GM12878 (cell line): ENCODE measurements at regions not wholly inside any gene's neighbourhood (a gene's known extent, or its start where the extent isn't known, plus 50 kb on each side); places are given as distances from the start of the nearest gene placed in this dataset.

ENCODE experiments used
- ATAC-seq: fragments of 200-7000 bp; cut with Tn5 transposase; 3 replicates; pipeline ENCODE4 v1.9.1; 2020; ENCODE audit warnings: mild to moderate bottlenecking, moderate library complexity
- BruUV-seq: library from RNA; stranded (reverse); fragments of 400-500 nt; replicated peaks from 2 replicates; lab custom pipeline; 2021; lab: Mats Ljungman, UMichigan
- CTCF ChIA-PET: fragments of 300-600 bp; sonication (Branson Sonifier 250); formaldehyde crosslinking; extraction: SDS; loops from one replicate; lab custom pipeline; 2021; ENCODE audit warnings: inconsistent platforms; lab: Yijun Ruan, JAX
- POLR2A ChIA-PET: fragments of 350-600 bp; formaldehyde crosslinking; extraction: SDS; loops from one replicate; lab custom pipeline; 2021; ENCODE audit warnings: inconsistent platforms; lab: Charles Lee
- RAD21 ChIA-PET: fragments of 300-600 bp; sonication (Branson Sonifier 250); formaldehyde crosslinking; loops from one replicate; lab custom pipeline; 2023; ENCODE audit warnings: antibody characterized with exemption; ENCODE audit not compliant: unreplicated experiment; lab: Charles Lee
- SMC1A ChIA-PET: fragments of 300-600 bp; sonication (Branson Sonifier 250); formaldehyde crosslinking; loops from one replicate; lab custom pipeline; 2023; ENCODE audit not compliant: unreplicated experiment, uncharacterized antibody; lab: Charles Lee
- DNase-seq: peaks from one replicate; pipeline ENCODE4 v3.0.0-alpha.2; 2011; ENCODE audit warnings: low read depth, low spot score
- FAIRE-seq: peaks from 3 replicates; lab custom pipeline; 2011; peaks lifted over from hg19 to GRCh38; lab: Jason Lieb, UNC
- H2AFZ ChIP-seq: 2 replicates; pipeline ENCODE4 v1.6.0; 2011; ENCODE audit warnings: low read depth, low read length, control low read depth; ENCODE audit not compliant: control insufficient read depth
- H3K27ac ChIP-seq: 2 replicates; pipeline ENCODE4 v1.5.1; 2011; ENCODE audit warnings: control low read depth; ENCODE audit not compliant: control insufficient read depth, insufficient read depth
- H3K27me3 ChIP-seq, 2 experiments: replicated peaks in 1 of 2; 2 replicates each; pipeline versions ENCODE4 v1.6.0 to v1.6.1; 2011; ENCODE audit warnings: low read length in 1 of 2; ENCODE audit not compliant: control insufficient read depth in 2 of 2, insufficient read depth in 2 of 2
- H3K36me3 ChIP-seq, 2 experiments: 2 replicates each; pipeline ENCODE4 v1.5.1; 2011; ENCODE audit warnings: low read length in 1 of 2; ENCODE audit not compliant: control insufficient read depth in 2 of 2, insufficient read depth in 2 of 2
- H3K4me1 ChIP-seq: 2 replicates; pipeline ENCODE4 v1.6.1; 2011; ENCODE audit warnings: mild to moderate bottlenecking, low read length, moderate library complexity, mixed read lengths; ENCODE audit not compliant: control insufficient read depth, insufficient read depth
- H3K4me2 ChIP-seq: 2 replicates; pipeline ENCODE4 v1.6.0; 2011; ENCODE audit warnings: control low read depth; ENCODE audit not compliant: control insufficient read depth, insufficient read depth
- H3K4me3 ChIP-seq: fragments of 200-600 bp; sonication (generic); 2 replicates; pipeline ENCODE4 v1.5.1; 2016
- H3K79me2 ChIP-seq: 2 replicates; pipeline ENCODE4 v1.6.0; 2011; ENCODE audit warnings: low read length; ENCODE audit not compliant: control insufficient read depth, insufficient read depth
- H3K9ac ChIP-seq: 2 replicates; pipeline ENCODE4 v1.8.0; 2011; ENCODE audit warnings: low read length, control low read depth, mixed read lengths; ENCODE audit not compliant: control insufficient read depth, insufficient read depth
- H3K9me3 ChIP-seq: replicated peaks from 3 replicates; pipeline ENCODE4 v1.5.1; 2011; ENCODE audit warnings: mild to moderate bottlenecking, low read length; ENCODE audit not compliant: control insufficient read depth, insufficient read depth
- H4K20me1 ChIP-seq: 2 replicates; pipeline ENCODE4 v1.6.0; 2011; ENCODE audit not compliant: control insufficient read depth, insufficient read depth
- DPF2 ChIP-seq: fragments of 450-650 bp; IDR thresholded peaks from 2 replicates; pipeline ENCODE4 v1.6.1; 2017; ENCODE audit warnings: mild to moderate bottlenecking
- EZH2 ChIP-seq: IDR thresholded peaks from 2 replicates; pipeline ENCODE4 v1.6.1; 2012; ENCODE audit warnings: low read depth, mild to moderate bottlenecking, control low read depth, inconsistent platforms, low read length, borderline replicate concordance; ENCODE audit not compliant: control insufficient read depth
- IKZF1 ChIP-seq: fragments of 450-650 bp; conservative IDR thresholded peaks from 2 replicates; pipeline ENCODE4 v1.6.1; 2017; ENCODE audit warnings: antibody characterized with exemption, mild to moderate bottlenecking
- IRF5 ChIP-seq: fragments of 450-650 bp; IDR thresholded peaks from 2 replicates; pipeline ENCODE4 v1.6.1; 2017; ENCODE audit warnings: borderline replicate concordance
- JUNB ChIP-seq: IDR thresholded peaks from 2 replicates; pipeline ENCODE4 v1.6.1; 2016; ENCODE audit warnings: antibody characterized with exemption, mild to moderate bottlenecking
- KDM1A ChIP-seq: fragments of 200-600 bp; sonication (generic); IDR thresholded peaks from 2 replicates; pipeline ENCODE4 v1.6.1; 2016; ENCODE audit warnings: borderline replicate concordance
- MTA2 ChIP-seq: fragments of 450-650 bp; IDR thresholded peaks from 2 replicates; pipeline ENCODE4 v1.6.1; 2016; ENCODE audit warnings: low read depth, mild to moderate bottlenecking, moderate library complexity
- NKRF ChIP-seq: fragments of 450-650 bp; conservative IDR thresholded peaks from 2 replicates; pipeline ENCODE4 v1.6.1; 2017; ENCODE audit warnings: mild to moderate bottlenecking, moderate library complexity
- NR2C1 ChIP-seq: fragments of 450-650 bp; IDR thresholded peaks from 2 replicates; pipeline ENCODE4 v1.6.1; 2017; ENCODE audit warnings: antibody characterized with exemption, mild to moderate bottlenecking, moderate library complexity
- NR2C2 ChIP-seq: IDR thresholded peaks from 2 replicates; pipeline ENCODE4 v1.6.1; 2011; ENCODE audit warnings: borderline replicate concordance, low read depth; ENCODE audit not compliant: control insufficient read depth, insufficient read length
- NRF1 ChIP-seq: conservative IDR thresholded peaks from 2 replicates; pipeline ENCODE4 v1.6.1; 2011; ENCODE audit warnings: mild to moderate bottlenecking, low read depth, low read length, improper control_type of control experiment
- POU2F2 ChIP-seq: IDR thresholded peaks from 3 replicates; pipeline ENCODE4 v1.6.1; 2011; ENCODE audit warnings: low read depth, mild to moderate bottlenecking, low read length, borderline replicate concordance
- SP1 ChIP-seq: IDR thresholded peaks from one replicate; pipeline ENCODE4 v1.6.1; 2011; ENCODE audit warnings: low read depth, low read length
- TBL1XR1 ChIP-seq: IDR thresholded peaks from 2 replicates; pipeline ENCODE4 v1.6.1; 2012; ENCODE audit warnings: low read depth, low read length, improper control_type of control experiment
- TCF12 ChIP-seq: IDR thresholded peaks from 2 replicates; pipeline ENCODE4 v1.6.1; 2011; ENCODE audit warnings: low read depth, mild to moderate bottlenecking, low read length
- TCF7 ChIP-seq: IDR thresholded peaks from 2 replicates; pipeline ENCODE4 v1.6.1; 2014; ENCODE audit warnings: antibody characterized with exemption, borderline replicate concordance
- WGBS: methylation state at CpG from one replicate; pipeline ENCODE4 v1.1.6; 2016; ENCODE audit warnings: low lambda C conversion rate; ENCODE audit not compliant: insufficient replicate concordance, insufficient coverage; ENCODE audit errors: missing lambda C conversion rate; 5-methylcytosine and 5-hydroxymethylcytosine counted together
- in situ Hi-C: fragments of 300-500 bp; cut with MboI; formaldehyde crosslinking; loops from 9 replicates; pipeline ENCODE4 v1.14.3; 2018; ENCODE audit warnings: mixed read lengths
- intact Hi-C: fragments of 100-400 bp; cut with micrococcal nuclease; formaldehyde crosslinking; loops from one replicate; pipeline ENCODE4 v1.14.2; 2022; ENCODE audit not compliant: unreplicated experiment

GRCh38 chr10:3418926-3419325 lies 246.3 kb upstream of the PITRM1 start (continued):
- TF ChIP-seq IKZF1 (no peak), SP1 (no peak), MTA2 (no peak), TCF12 (no peak), NR2C1 (no peak), TBL1XR1 (no peak), DPF2 (no peak), EZH2 (no peak), NKRF (no peak), TCF7 (no peak), POU2F2 (no peak), KDM1A (no peak)

- no peak overlapping the region for H2AFZ ChIP-seq
- CTCF ChIA-PET: no interaction called here
- POLR2A ChIA-PET: no interaction called here
Observed at GRCh38 chr10:3418041-3418754, 245.6 kb upstream of the PITRM1 start.

More at GRCh38 chr10:3418041-3418754, 245.6 kb upstream of the PITRM1 start:
- no peak overlapping the region for H3K27ac ChIP-seq
- ChIA-PET RAD21 (no interaction called here), SMC1A (interaction anchor here (0.6 kb wide), 1 partner anchor 106 kb away, joined by 3 read pairs; no protein-coding TSS in a partner anchor)
- H3K9me3 ChIP-seq: no peaks in the 10 kb centered on the region
- no peak for FAIRE-seq
- H3K36me3 ChIP-seq: no peaks in the 10 kb centered on the region
- no peak for DNase-seq
- H3K27me3 ChIP-seq: no peaks in the 10 kb centered on the region
- no peak for TF ChIP-seq POU2F2
- TF ChIP-seq IRF5: no peak
- no peak for TF ChIP-seq NR2C2
- no peak for TF ChIP-seq NRF1
- no peak for TF ChIP-seq JUNB
- H3K79me2 ChIP-seq: no peaks in the 10 kb centered on the region
- no TSS peak for BruUV-seq
- no peaks in the 10 kb centered on the region for H4K20me1 ChIP-seq
- no peaks in the 10 kb centered on the region for H3K4me1 ChIP-seq
- H3K9ac ChIP-seq: no peak overlapping the region
- H3K4me2 ChIP-seq: no peak overlapping the region
- intact Hi-C loops (no loop called here), in situ Hi-C loops (no loop called here)
- ATAC-seq: no peak
- 43% methylated on average over 13 of the region's 13 CpGs for WGBS
- no peak overlapping the region for H3K4me3 ChIP-seq
